Type B pancreatic cell (in vitro differentiated cells): ENCODE measurements at regions not wholly inside any gene's neighbourhood (a gene's known extent, or its start where the extent isn't known, plus 50 kb on each side); places are given as distances from the start of the nearest gene placed in this dataset.

Source experiments
- DNase-seq: peaks from one replicate; pipeline ENCODE4 v3.0.0; 2021; ENCODE audit warnings: mixed read lengths; ENCODE audit not compliant: unreplicated experiment; ENCODE audit errors: extremely low spot score
- H3K27ac Mint-ChIP-seq: 2 replicates; pipeline ENCODE4 v1.8.0; 2021; ENCODE audit warnings: mild to moderate bottlenecking, mixed read lengths
- H3K27me3 Mint-ChIP-seq: 2 replicates; pipeline ENCODE4 v1.8.0; 2021; ENCODE audit warnings: mixed read lengths
- H3K36me3 Mint-ChIP-seq: 2 replicates; pipeline ENCODE4 v1.8.0; 2021; ENCODE audit warnings: mixed read lengths
- H3K4me1 Mint-ChIP-seq: one replicate; pipeline ENCODE4 v1.8.0; 2021; ENCODE audit warnings: mixed read lengths; ENCODE audit not compliant: unreplicated experiment
- H3K4me3 Mint-ChIP-seq: 2 replicates; pipeline ENCODE4 v1.8.0; 2021; ENCODE audit warnings: mild to moderate bottlenecking, mixed read lengths
- H3K9me3 Mint-ChIP-seq: 2 replicates; pipeline ENCODE4 v1.8.0; 2021; ENCODE audit warnings: mixed read lengths
- CTCF ChIP-seq: fragments of 200-600 bp; sonication (generic); conservative IDR thresholded peaks from 2 replicates; pipeline ENCODE4 v1.5.0; 2021; ENCODE audit warnings: antibody characterized with exemption, mild to moderate bottlenecking

GRCh38 chr1:72567521-72567920 is 285.2 kb upstream of the NEGR1 start:
- no peak for DNase-seq

GRCh38 chr1:72564749-72565148 is 282.4 kb upstream of the NEGR1 start:
- no peaks in the 10 kb centered on the region for H3K36me3 Mint-ChIP-seq
- no peak for DNase-seq
- H3K27me3 Mint-ChIP-seq = no peaks in the 10 kb centered on the region
- no peaks in the 10 kb centered on the region for H3K9me3 Mint-ChIP-seq
- no peak overlapping the region for H3K27ac Mint-ChIP-seq
- H3K4me1 Mint-ChIP-seq = no peaks in the 10 kb centered on the region
- no peak overlapping the region for H3K4me3 Mint-ChIP-seq
- no peak for TF ChIP-seq CTCF

More at GRCh38 chr1:72567521-72567920, 285.2 kb upstream of the NEGR1 start:
- H3K36me3 Mint-ChIP-seq = no peaks in the 10 kb centered on the region
- H3K27ac Mint-ChIP-seq = no peak overlapping the region
- no peak for TF ChIP-seq CTCF
- no peaks in the 10 kb centered on the region for H3K27me3 Mint-ChIP-seq
- H3K4me1 Mint-ChIP-seq = no peaks in the 10 kb centered on the region
- H3K9me3 Mint-ChIP-seq = no peaks in the 10 kb centered on the region
- H3K4me3 Mint-ChIP-seq = no peak overlapping the region

GRCh38 chr1:72557446-72558049 is 275.2 kb upstream of the NEGR1 start:
- H3K27ac Mint-ChIP-seq = no peak overlapping the region
- no peak for DNase-seq

GRCh38 chr1:72547412-72547811 is 265.1 kb upstream of the NEGR1 start:
- Mint-ChIP-seq H3K27me3 (no peaks in the 10 kb centered on the region), H3K36me3 (no peaks in the 10 kb centered on the region), H3K27ac (no peak overlapping the region), H3K9me3 (no peaks in the 10 kb centered on the region), H3K4me3 (no peak overlapping the region), H3K4me1 (no peaks in the 10 kb centered on the region)
- no peak for TF ChIP-seq CTCF
- no peak for DNase-seq

More at GRCh38 chr1:72557446-72558049, 275.2 kb upstream of the NEGR1 start:
- H3K4me1 Mint-ChIP-seq = no peaks in the 10 kb centered on the region
- no peaks in the 10 kb centered on the region for H3K27me3 Mint-ChIP-seq
- no peaks in the 10 kb centered on the region for H3K9me3 Mint-ChIP-seq
- TF ChIP-seq CTCF = peak; percentile 58
- H3K36me3 Mint-ChIP-seq = no peaks in the 10 kb centered on the region
- H3K4me3 Mint-ChIP-seq = no peak overlapping the region

GRCh38 chr1:72540674-72541073 is 258.3 kb upstream of the NEGR1 start:
- H3K27ac Mint-ChIP-seq = no peak overlapping the region
- H3K4me1 Mint-ChIP-seq = no peaks in the 10 kb centered on the region
- TF ChIP-seq CTCF = no peak
- H3K36me3 Mint-ChIP-seq = no peaks in the 10 kb centered on the region
- no peak overlapping the region for H3K4me3 Mint-ChIP-seq
- H3K27me3 Mint-ChIP-seq = no peaks in the 10 kb centered on the region
- H3K9me3 Mint-ChIP-seq = peaks cover 9% of the 10 kb centered on the region
- DNase-seq = no peak

GRCh38 chr1:72535470-72535869 is 253.1 kb upstream of the NEGR1 start:
- Mint-ChIP-seq H3K27me3 (no peaks in the 10 kb centered on the region), H3K27ac (no peak overlapping the region), H3K36me3 (no peaks in the 10 kb centered on the region), H3K4me1 (no peaks in the 10 kb centered on the region), H3K9me3 (peaks cover 4% of the 10 kb centered on the region), H3K4me3 (no peak overlapping the region)
- no peak for TF ChIP-seq CTCF
- DNase-seq = no peak
